GM12878 (cell line): ENCODE measurements at regions not wholly inside any gene's neighbourhood (a gene's known extent, or its start where the extent isn't known, plus 50 kb on each side); places are given as distances from the start of the nearest gene placed in this dataset.

Experiments used
- CTCF ChIP-seq, 3 experiments: IDR thresholded peaks in 2 of 3; conservative IDR thresholded peaks in 1 of 3; 2 replicates each; pipeline ENCODE4 v1.5.1; 2011; ENCODE audit warnings: low read depth in 3 of 3, low read length in 3 of 3, mild to moderate bottlenecking in 3 of 3, control low read depth in 2 of 3, moderate library complexity in 2 of 3, inconsistent platforms in 1 of 3, mixed read lengths in 1 of 3; ENCODE audit not compliant: control insufficient read depth in 2 of 3, insufficient read depth in 1 of 3; ENCODE audit errors: extremely low read depth in 1 of 3
- DPF2 ChIP-seq: fragments of 450-650 bp; IDR thresholded peaks from 2 replicates; pipeline ENCODE4 v1.6.1; 2017; ENCODE audit warnings: mild to moderate bottlenecking
- EZH2 ChIP-seq: IDR thresholded peaks from 2 replicates; pipeline ENCODE4 v1.6.1; 2012; ENCODE audit warnings: low read depth, mild to moderate bottlenecking, control low read depth, inconsistent platforms, low read length, borderline replicate concordance; ENCODE audit not compliant: control insufficient read depth
- FOS ChIP-seq: IDR thresholded peaks from 3 replicates; pipeline ENCODE4 v1.6.1; 2011; ENCODE audit warnings: borderline replicate concordance; ENCODE audit not compliant: insufficient read length; ENCODE audit errors: extremely low read depth
- FOXK2 ChIP-seq: fragments of 450-650 bp; IDR thresholded peaks from 2 replicates; pipeline ENCODE4 v1.6.1; 2017; ENCODE audit warnings: mild to moderate bottlenecking, moderate library complexity
- HDAC2 ChIP-seq: fragments of 200-600 bp; sonication (generic); IDR thresholded peaks from 2 replicates; pipeline ENCODE4 v1.6.1; 2017
- NBN ChIP-seq: fragments of 450-650 bp; IDR thresholded peaks from 2 replicates; pipeline ENCODE4 v1.6.1; 2016
- RAD51 ChIP-seq: fragments of 450-650 bp; IDR thresholded peaks from 2 replicates; pipeline ENCODE4 v1.6.1; 2016; ENCODE audit warnings: moderate library complexity, mild to moderate bottlenecking, inconsistent platforms

- no peak for TF ChIP-seq RAD51
- TF ChIP-seq EZH2: no peak
- no peak for TF ChIP-seq FOXK2
- TF ChIP-seq CTCF (IDR thresholded peaks at IDR 0.05 in 2 of 3, conservative IDR thresholded peaks at IDR 0.05 in 1 of 3; ENCODE audit: control insufficient read depth in 2 of 3, extremely low read depth in 1 of 3, insufficient read depth in 1 of 3, low read depth in 3 of 3, low read length in 3 of 3): no peak
- TF ChIP-seq DPF2: no peak
- TF ChIP-seq NBN: no peak
- no peak for TF ChIP-seq HDAC2
- no peak for TF ChIP-seq FOS
Measured at GRCh38 chr1:47674189-47674588, 236.3 kb downstream of the FOXD2 start.
